K562 (cell line): ENCODE measurements at regions not wholly inside any gene's neighbourhood (a gene's known extent, or its start where the extent isn't known, plus 50 kb on each side); places are given as distances from the start of the nearest gene placed in this dataset.

Experiments
- CAMTA2 ChIP-seq: fragments of 250-450 bp; sonication (Bioruptor Pico); conservative IDR thresholded peaks from 2 replicates; pipeline ENCODE4 v1.5.1; 2022
- CBFA2T2 ChIP-seq: fragments of 450-650 bp; conservative IDR thresholded peaks from 2 replicates; pipeline ENCODE4 v1.6.1; 2017; ENCODE audit warnings: mild to moderate bottlenecking
- CTCF ChIP-seq, 3 experiments: IDR thresholded peaks in 2 of 3; conservative IDR thresholded peaks in 1 of 3; 2 replicates each; pipeline ENCODE4 v1.5.1; 2011 to 2012; ENCODE audit warnings: low read length in 3 of 3, mild to moderate bottlenecking in 3 of 3, control low read depth in 2 of 3, improper control_type of control experiment in 1 of 3, inconsistent platforms in 1 of 3, low read depth in 1 of 3, mixed read lengths in 1 of 3, moderate library complexity in 1 of 3; ENCODE audit not compliant: insufficient read depth in 2 of 3
- EHMT2 ChIP-seq: fragments of 450-650 bp; IDR thresholded peaks from 2 replicates; pipeline ENCODE4 v1.6.1; 2018; ENCODE audit warnings: antibody characterized with exemption
- EZH2 ChIP-seq: IDR thresholded peaks from 2 replicates; pipeline ENCODE4 v1.6.1; 2012; ENCODE audit warnings: low read depth, mild to moderate bottlenecking, inconsistent platforms, low read length, borderline replicate concordance
- FOXK2 ChIP-seq, 2 experiments: fragments of 450-650 bp; IDR thresholded peaks in 1 of 2; conservative IDR thresholded peaks in 1 of 2; 2 replicates each; pipeline ENCODE4 v1.6.1; 2016; ENCODE audit warnings: low read depth in 2 of 2, mild to moderate bottlenecking in 1 of 2
- MAFK ChIP-seq: IDR thresholded peaks from 2 replicates; pipeline ENCODE4 v1.6.1; 2011; ENCODE audit warnings: low read length, improper control_type of control experiment
- NR2C1 ChIP-seq, 2 experiments: fragments of 450-650 bp; IDR thresholded peaks; 2 replicates each; pipeline ENCODE4 v1.6.1; 2017; ENCODE audit warnings: mild to moderate bottlenecking in 2 of 2, antibody characterized with exemption in 1 of 2, inconsistent platforms in 1 of 2, missing compliant biosample characterization in 1 of 2, missing genetic modification characterization in 1 of 2
- POLR2A ChIP-seq: fragments of 450-650 bp; conservative IDR thresholded peaks from 2 replicates; pipeline ENCODE4 v1.6.1; 2016
- RAD21 ChIP-seq, 2 experiments: fragments of 250-450 bp in 1 of 2; fragments of 450-650 bp in 1 of 2; sonication (Bioruptor Pico) in 1 of 2; formaldehyde crosslinking in 1 of 2; IDR thresholded peaks in 1 of 2; conservative IDR thresholded peaks in 1 of 2; 2 replicates each; pipeline versions ENCODE4 v1.4.0 to v1.8.0; 2020 to 2022; ENCODE audit warnings: mild to moderate bottlenecking in 2 of 2, moderate library complexity in 1 of 2

DNA sequence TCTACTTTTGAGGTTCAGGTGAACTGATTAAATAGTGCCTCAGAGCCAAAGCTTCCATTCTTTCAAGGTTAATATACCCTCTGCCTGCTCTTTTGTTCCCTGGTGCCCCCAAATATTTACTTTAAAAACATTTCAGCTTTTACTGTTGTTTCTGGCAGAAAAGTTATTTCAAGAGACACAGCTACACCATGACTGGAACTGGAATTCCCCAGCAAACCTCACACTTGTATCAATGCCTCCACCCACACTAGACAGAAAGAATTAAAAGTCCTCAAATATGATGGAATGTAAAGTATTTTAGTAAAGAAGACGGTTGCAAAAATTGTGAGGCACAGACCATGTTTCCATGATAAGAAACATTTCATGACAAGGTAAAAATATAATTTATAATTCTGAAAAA is 720.2 kb upstream of the TYRP1 start:
- no peak for TF ChIP-seq RAD21 (CRISPR knock-in tag; conservative IDR thresholded peaks at IDR 0.05 in 1 of 2, IDR thresholded peaks at IDR 0.05 in 1 of 2)
- no peak for TF ChIP-seq CAMTA2 (CRISPR knock-in tag)
- no peak for TF ChIP-seq EZH2
- no peak for TF ChIP-seq CTCF (IDR thresholded peaks at IDR 0.05 in 2 of 3, conservative IDR thresholded peaks at IDR 0.05 in 1 of 3; ENCODE audit: insufficient read depth in 2 of 3, low read depth in 1 of 3, low read length in 3 of 3)
- TF ChIP-seq NR2C1 (IDR thresholded peaks at IDR 0.05), result no peak
- TF ChIP-seq NR2C1 (tag; IDR thresholded peaks at IDR 0.05), result no peak
- no peak for TF ChIP-seq EHMT2
- TF ChIP-seq CBFA2T2, result no peak
- TF ChIP-seq FOXK2 (conservative IDR thresholded peaks at IDR 0.05 in 1 of 2, IDR thresholded peaks at IDR 0.05 in 1 of 2; ENCODE audit: low read depth in 2 of 2), result no peak
- no peak for TF ChIP-seq POLR2A
- TF ChIP-seq MAFK, result no peak
